MM.1S (cell line): ENCODE measurements at regions not wholly inside any gene's neighbourhood (a gene's known extent, or its start where the extent isn't known, plus 50 kb on each side); places are given as distances from the start of the nearest gene placed in this dataset.

Source experiments
- DNase-seq: peaks from one replicate; pipeline ENCODE4 v3.0.0-alpha.2; 2015
- H2AFZ ChIP-seq: fragments of 300-600 bp; sonication (generic); 2 replicates; pipeline ENCODE4 v1.6.0; 2016; ENCODE audit warnings: antibody characterized with exemption, low read length
- H3F3A ChIP-seq: fragments of 300-600 bp; sonication (generic); 2 replicates; pipeline ENCODE4 v1.6.1; 2016; ENCODE audit warnings: mild to moderate bottlenecking, antibody characterized with exemption, low read length, moderate library complexity, mixed read lengths; ENCODE audit not compliant: insufficient read depth
- H3K27ac ChIP-seq: fragments of 300-600 bp; sonication (generic); 2 replicates; pipeline ENCODE4 v1.5.1; 2016; ENCODE audit warnings: mild to moderate bottlenecking, low read length
- H3K27me3 ChIP-seq: fragments of 300-600 bp; sonication (generic); replicated peaks from 2 replicates; pipeline ENCODE4 v1.6.0; 2016; ENCODE audit warnings: low read length; ENCODE audit not compliant: insufficient read depth
- H3K36me3 ChIP-seq: fragments of 300-600 bp; sonication (generic); replicated peaks from 2 replicates; pipeline ENCODE4 v1.6.1; 2016; ENCODE audit warnings: mild to moderate bottlenecking, low read length, mixed read lengths; ENCODE audit not compliant: insufficient read depth
- H3K4me1 ChIP-seq: fragments of 300-600 bp; sonication (generic); 2 replicates; pipeline ENCODE4 v1.6.1; 2016; ENCODE audit warnings: low read length, mixed read lengths
- H3K4me2 ChIP-seq: fragments of 300-600 bp; sonication (generic); 2 replicates; pipeline ENCODE4 v1.6.0; 2016; ENCODE audit warnings: low read depth, low read length
- H3K4me3 ChIP-seq: fragments of 300-600 bp; sonication (generic); 2 replicates; pipeline ENCODE4 v1.5.1; 2016; ENCODE audit warnings: low read length, mixed read lengths
- H3K79me2 ChIP-seq: fragments of 300-600 bp; sonication (generic); 2 replicates; pipeline ENCODE4 v1.6.1; 2016; ENCODE audit warnings: mixed run types, low read length, mixed read lengths
- H3K9ac ChIP-seq: fragments of 300-600 bp; sonication (generic); 2 replicates; pipeline ENCODE4 v1.6.1; 2016; ENCODE audit warnings: low read length, mixed read lengths
- H3K9me2 ChIP-seq: fragments of 300-600 bp; sonication (generic); replicated peaks from 2 replicates; pipeline ENCODE4 v1.6.1; 2016; ENCODE audit warnings: mild to moderate bottlenecking, low read length, mixed read lengths; ENCODE audit not compliant: insufficient read depth
- H3K9me3 ChIP-seq: fragments of 300-600 bp; sonication (generic); replicated peaks from 2 replicates; pipeline ENCODE4 v1.6.1; 2016; ENCODE audit warnings: mild to moderate bottlenecking, low read length, mixed read lengths; ENCODE audit not compliant: insufficient read depth
- H4K20me1 ChIP-seq: fragments of 300-600 bp; sonication (generic); 2 replicates; pipeline ENCODE4 v1.6.1; 2016; ENCODE audit warnings: mild to moderate bottlenecking, low read length, moderate library complexity, mixed read lengths; ENCODE audit not compliant: insufficient read depth
- CTCF ChIP-seq: fragments of 300-600 bp; sonication (generic); IDR thresholded peaks from 2 replicates; pipeline ENCODE4 v1.5.1; 2016; ENCODE audit warnings: antibody characterized with exemption, low read length, mixed read lengths
- EZH2 ChIP-seq: fragments of 300-600 bp; sonication (generic); optimal IDR thresholded peaks from 2 replicates; pipeline ENCODE3; 2017; ENCODE audit warnings: low read depth, mild to moderate bottlenecking, antibody characterized with exemption, low read length, mixed read lengths
- EZH2phosphoT487 ChIP-seq: fragments of 300-600 bp; sonication (generic); IDR thresholded peaks from 2 replicates; pipeline ENCODE4 v1.6.1; 2018; ENCODE audit warnings: antibody characterized with exemption, low read length

- no peaks in the 10 kb centered on the region for H3K27me3 ChIP-seq
- H3K4me2 ChIP-seq: no peak overlapping the region
- H3K36me3 ChIP-seq: no peaks in the 10 kb centered on the region
- no peak overlapping the region for H3K9ac ChIP-seq
- H3K79me2 ChIP-seq: no peaks in the 10 kb centered on the region
- TF ChIP-seq CTCF: no peak
- TF ChIP-seq EZH2: no peak
- TF ChIP-seq EZH2phosphoT487: no peak
- no peak overlapping the region for H2AFZ ChIP-seq
- no peaks in the 10 kb centered on the region for H3K9me3 ChIP-seq
- H3K4me3 ChIP-seq: no peak overlapping the region
- no peak overlapping the region for H3K27ac ChIP-seq
- H4K20me1 ChIP-seq: no peaks in the 10 kb centered on the region
- H3F3A ChIP-seq: no peaks in the 10 kb centered on the region
- no peaks in the 10 kb centered on the region for H3K9me2 ChIP-seq
- DNase-seq: no peak
- H3K4me1 ChIP-seq: no peaks in the 10 kb centered on the region
Measured at GRCh38 chr7:153452661-153453060, 599.5 kb upstream of the DPP6 start.

- Histone ChIP-seq H3F3A (no peaks in the 10 kb centered on the region), H3K9ac (no peak overlapping the region), H3K27me3 (no peaks in the 10 kb centered on the region), H4K20me1 (no peaks in the 10 kb centered on the region), H2AFZ (no peak overlapping the region), H3K4me2 (no peak overlapping the region), H3K27ac (no peak overlapping the region), H3K4me3 (no peak overlapping the region), H3K9me2 (no peaks in the 10 kb centered on the region), H3K36me3 (no peaks in the 10 kb centered on the region), H3K79me2 (no peaks in the 10 kb centered on the region), H3K4me1 (no peaks in the 10 kb centered on the region), H3K9me3 (no peaks in the 10 kb centered on the region)
- DNase-seq: no peak
- TF ChIP-seq EZH2phosphoT487 (no peak), CTCF (no peak), EZH2 (no peak)
Measured at GRCh38 chr7:153454306-153454705, 597.9 kb upstream of the DPP6 start.

GRCh38 chr7:153457746-153458145 is 594.5 kb upstream of the DPP6 start:
- no peaks in the 10 kb centered on the region for H3K27me3 ChIP-seq
- no peaks in the 10 kb centered on the region for H3K9me2 ChIP-seq
- no peak overlapping the region for H3K4me3 ChIP-seq
- H3K9me3 ChIP-seq: no peaks in the 10 kb centered on the region
- H2AFZ ChIP-seq: no peak overlapping the region
- H3K9ac ChIP-seq: no peak overlapping the region
- H3K79me2 ChIP-seq: no peaks in the 10 kb centered on the region
- no peak for DNase-seq
- TF ChIP-seq EZH2 (no peak), EZH2phosphoT487 (no peak), CTCF (no peak)
- H3K4me1 ChIP-seq: no peaks in the 10 kb centered on the region
- H4K20me1 ChIP-seq: no peaks in the 10 kb centered on the region
- no peaks in the 10 kb centered on the region for H3K36me3 ChIP-seq
- H3F3A ChIP-seq: no peaks in the 10 kb centered on the region
- H3K4me2 ChIP-seq: no peak overlapping the region
- no peak overlapping the region for H3K27ac ChIP-seq
